GM23338 (cell line): ENCODE measurements at regions not wholly inside any gene's neighbourhood (a gene's known extent, or its start where the extent isn't known, plus 50 kb on each side); places are given as distances from the start of the nearest gene placed in this dataset.

Experiments used
- ATAC-seq: fragments of 200-7000 bp; cut with Tn5 transposase; 3 replicates; pipeline ENCODE4 v1.9.1; 2020
- DNase-seq: peaks from one replicate; pipeline ENCODE4 v3.0.0-alpha.2; 2015; ENCODE audit warnings: low spot score
- H2AFZ ChIP-seq: fragments of 200-600 bp; sonication (generic); 2 replicates; pipeline ENCODE4 v1.8.0; 2016; ENCODE audit warnings: antibody characterized with exemption, mild to moderate bottlenecking, moderate library complexity
- H3F3A ChIP-seq: fragments of 200-600 bp; sonication (generic); replicated peaks from 2 replicates; pipeline ENCODE4 v1.8.0; 2017; ENCODE audit warnings: antibody characterized with exemption, mixed run types, low read depth
- H3K27ac ChIP-seq: fragments of 200-600 bp; sonication (generic); 2 replicates; pipeline ENCODE4 v1.6.1; 2016; ENCODE audit warnings: low read depth
- H3K27me3 ChIP-seq: fragments of 200-600 bp; sonication (generic); 2 replicates; pipeline ENCODE4 v1.8.0; 2016; ENCODE audit warnings: mild to moderate bottlenecking, mixed run types, moderate library complexity; ENCODE audit not compliant: insufficient read depth
- H3K36me3 ChIP-seq: fragments of 200-600 bp; sonication (generic); 2 replicates; pipeline ENCODE4 v1.8.0; 2016; ENCODE audit warnings: mild to moderate bottlenecking; ENCODE audit not compliant: insufficient read depth
- H3K4me1 ChIP-seq: fragments of 200-600 bp; sonication (generic); 2 replicates; pipeline ENCODE4 v1.8.0; 2016; ENCODE audit warnings: mild to moderate bottlenecking, moderate library complexity; ENCODE audit not compliant: insufficient read depth
- H3K4me2 ChIP-seq: fragments of 200-600 bp; sonication (generic); 2 replicates; pipeline ENCODE4 v1.7.1; 2017; ENCODE audit warnings: mixed run types
- H3K4me3 ChIP-seq: fragments of 200-600 bp; sonication (generic); 2 replicates; pipeline ENCODE4 v1.6.1; 2016; ENCODE audit warnings: mixed run types
- H3K79me2 ChIP-seq: fragments of 200-600 bp; sonication (generic); replicated peaks from 2 replicates; pipeline ENCODE4 v1.8.0; 2017; ENCODE audit warnings: mild to moderate bottlenecking; ENCODE audit not compliant: insufficient read depth
- H3K9me2 ChIP-seq: fragments of 200-600 bp; sonication (generic); 2 replicates; pipeline ENCODE4 v1.8.0; 2017; ENCODE audit not compliant: insufficient read depth
- H4K20me1 ChIP-seq: fragments of 200-600 bp; sonication (generic); replicated peaks from 2 replicates; pipeline ENCODE4 v1.8.0; 2017; ENCODE audit warnings: mild to moderate bottlenecking; ENCODE audit not compliant: insufficient read depth
- H3K27ac Mint-ChIP-seq: 2 replicates; pipeline ENCODE4 v1.8.0; 2020; ENCODE audit warnings: inconsistent platforms, mild to moderate bottlenecking, moderate library complexity, mixed read lengths
- H3K27me3 Mint-ChIP-seq: 3 replicates; pipeline ENCODE4 v1.8.0; 2022; ENCODE audit warnings: low read depth, mild to moderate bottlenecking, moderate library complexity, mixed read lengths, inconsistent platforms; ENCODE audit not compliant: insufficient read depth, poor library complexity
- H3K36me3 Mint-ChIP-seq: 3 replicates; pipeline ENCODE4 v1.8.0; 2021; ENCODE audit warnings: low read depth, mild to moderate bottlenecking, inconsistent platforms, moderate library complexity, mixed read lengths
- H3K4me1 Mint-ChIP-seq: 3 replicates; pipeline ENCODE4 v1.8.0; 2020; ENCODE audit warnings: mild to moderate bottlenecking, inconsistent platforms, mixed read lengths
- H3K4me3 Mint-ChIP-seq: 3 replicates; pipeline ENCODE4 v1.8.0; 2021; ENCODE audit warnings: moderate library complexity, mild to moderate bottlenecking, inconsistent platforms, mixed read lengths
- H3K9me3 Mint-ChIP-seq: 3 replicates; pipeline ENCODE4 v1.8.0; 2020; ENCODE audit warnings: moderate library complexity, mild to moderate bottlenecking, inconsistent platforms, mixed read lengths
- CREB1 ChIP-seq: fragments of 250-450 bp; sonication (Bioruptor Pico); IDR thresholded peaks from 2 replicates; pipeline ENCODE4 v1.5.0; 2020; ENCODE audit warnings: low read depth, mild to moderate bottlenecking, moderate library complexity
- EZH2 ChIP-seq: fragments of 200-600 bp; sonication (generic); IDR thresholded peaks from one replicate; pipeline ENCODE4 v1.8.0; 2017; ENCODE audit warnings: antibody characterized with exemption, mild to moderate bottlenecking, low read depth; ENCODE audit not compliant: unreplicated experiment
- EZH2phosphoT487 ChIP-seq: fragments of 200-600 bp; sonication (generic); IDR thresholded peaks from one replicate; pipeline ENCODE4 v1.8.1; 2018; ENCODE audit warnings: antibody characterized with exemption; ENCODE audit not compliant: unreplicated experiment
- JUNB ChIP-seq: IDR thresholded peaks from one replicate; pipeline ENCODE4 v1.6.1; 2016; ENCODE audit warnings: antibody characterized with exemption; ENCODE audit not compliant: unreplicated experiment
- NANOG ChIP-seq: IDR thresholded peaks from 2 replicates; pipeline ENCODE4 v1.6.1; 2016; ENCODE audit warnings: antibody characterized with exemption, borderline replicate concordance
- POLR2AphosphoS5 ChIP-seq: IDR thresholded peaks from 2 replicates; pipeline ENCODE4 v1.6.1; 2016; ENCODE audit warnings: antibody characterized with exemption, low read depth
- REST ChIP-seq: IDR thresholded peaks from one replicate; pipeline ENCODE4 v1.6.1; 2018; ENCODE audit warnings: antibody characterized with exemption; ENCODE audit not compliant: unreplicated experiment
- ZNF114 ChIP-seq: fragments of 250-450 bp; sonication (Bioruptor Pico); IDR thresholded peaks from 2 replicates; pipeline ENCODE4 v1.5.0; 2020; ENCODE audit warnings: mild to moderate bottlenecking, moderate library complexity
- ZNF331 ChIP-seq: fragments of 250-450 bp; sonication (Bioruptor Pico); IDR thresholded peaks from 2 replicates; pipeline ENCODE4 v1.5.0; 2020; ENCODE audit warnings: low read depth, mild to moderate bottlenecking, moderate library complexity
- TF ChIP-seq, protein P1 (sequence below): IDR thresholded peaks from 2 replicates; pipeline ENCODE4 v1.6.1; 2016; ENCODE audit warnings: antibody characterized with exemption
- TF ChIP-seq, protein P2 (sequence below), 2 experiments: fragments of 200-600 bp in 1 of 2; sonication (generic) in 1 of 2; conservative IDR thresholded peaks; 2 replicates each; pipeline versions ENCODE4 v1.5.1 to v1.6.1; 2016 to 2017; ENCODE audit warnings: antibody characterized with exemption in 2 of 2, low read depth in 2 of 2, mild to moderate bottlenecking in 2 of 2, moderate library complexity in 1 of 2

GRCh38 chr7:109945820-109946518, 1145.0 kb upstream of the LRRN3 start:
- Histone ChIP-seq H3K27ac (no peak overlapping the region), H3K4me2 (no peak overlapping the region), H3K36me3 (peaks cover 10% of the 10 kb centered on the region; the same call in 1 of the 2 replicates), H4K20me1 (no peaks in the 10 kb centered on the region), H3K4me3 (no peak overlapping the region), H2AFZ (no peak overlapping the region), H3K79me2 (no peaks in the 10 kb centered on the region), H3F3A (no peaks in the 10 kb centered on the region), H3K27me3 (no peaks in the 10 kb centered on the region), H3K9me2 (peaks cover 15% of the 10 kb centered on the region), H3K4me1 (peaks cover 12% of the 10 kb centered on the region)
- DNase-seq (no peak), ATAC-seq (no peak)
- H3K4me3 Mint-ChIP-seq, result no peak overlapping the region
- TF ChIP-seq ZNF331 (CRISPR knock-in tag) (no peak), EZH2 (no peak), NANOG (no peak)
- TF ChIP-seq, protein P1, sequence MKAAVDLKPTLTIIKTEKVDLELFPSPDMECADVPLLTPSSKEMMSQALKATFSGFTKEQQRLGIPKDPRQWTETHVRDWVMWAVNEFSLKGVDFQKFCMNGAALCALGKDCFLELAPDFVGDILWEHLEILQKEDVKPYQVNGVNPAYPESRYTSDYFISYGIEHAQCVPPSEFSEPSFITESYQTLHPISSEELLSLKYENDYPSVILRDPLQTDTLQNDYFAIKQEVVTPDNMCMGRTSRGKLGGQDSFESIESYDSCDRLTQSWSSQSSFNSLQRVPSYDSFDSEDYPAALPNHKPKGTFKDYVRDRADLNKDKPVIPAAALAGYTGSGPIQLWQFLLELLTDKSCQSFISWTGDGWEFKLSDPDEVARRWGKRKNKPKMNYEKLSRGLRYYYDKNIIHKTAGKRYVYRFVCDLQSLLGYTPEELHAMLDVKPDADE, result no peak
- H3K4me1 Mint-ChIP-seq, result peaks cover 14% of the 10 kb centered on the region; the same call in 2 of the 3 replicates
- H3K27ac Mint-ChIP-seq, result no peak overlapping the region
- peaks cover 9% of the 10 kb centered on the region for H3K36me3 Mint-ChIP-seq
- no peaks in the 10 kb centered on the region for H3K27me3 Mint-ChIP-seq
- H3K9me3 Mint-ChIP-seq, result peaks cover 14% of the 10 kb centered on the region

- no peak overlapping the region for H3K4me2 ChIP-seq
- H3K36me3 ChIP-seq, result no peaks in the 10 kb centered on the region; the same call in 1 of the 2 replicates
- no peaks in the 10 kb centered on the region for H3K27me3 ChIP-seq
- H3K9me2 ChIP-seq, result peaks cover 28% of the 10 kb centered on the region
- peaks cover 8% of the 10 kb centered on the region; the same call in 2 of the 3 replicates for H3K4me1 Mint-ChIP-seq
- peaks cover 4% of the 10 kb centered on the region; the same call in 1 of the 3 replicates for H3K36me3 Mint-ChIP-seq
- H3K27ac Mint-ChIP-seq, result no peak overlapping the region
- no peak overlapping the region for H3K4me3 Mint-ChIP-seq
- no peak overlapping the region for H3K4me3 ChIP-seq
- ATAC-seq (no peak), DNase-seq (no peak)
- no peaks in the 10 kb centered on the region for H3K79me2 ChIP-seq
- H3K27me3 Mint-ChIP-seq, result no peaks in the 10 kb centered on the region
- peaks cover 13% of the 10 kb centered on the region for H3K4me1 ChIP-seq
- H3K27ac ChIP-seq, result no peak overlapping the region
- H3F3A ChIP-seq, result no peaks in the 10 kb centered on the region
- H3K9me3 Mint-ChIP-seq, result no peaks in the 10 kb centered on the region
- H2AFZ ChIP-seq, result peak overlapping the region; percentile 35; the same call in 1 of the 2 replicates
- no peaks in the 10 kb centered on the region for H4K20me1 ChIP-seq
- TF ChIP-seq ZNF114 (CRISPR knock-in tag), result no peak
- no peak for TF ChIP-seq REST
- no peak for TF ChIP-seq EZH2phosphoT487
- no peak for TF ChIP-seq CREB1 (CRISPR knock-in tag)
- TF ChIP-seq EZH2, result no peak
- no peak for TF ChIP-seq ZNF331 (CRISPR knock-in tag)
- no peak for TF ChIP-seq JUNB
- TF ChIP-seq, protein P2, sequence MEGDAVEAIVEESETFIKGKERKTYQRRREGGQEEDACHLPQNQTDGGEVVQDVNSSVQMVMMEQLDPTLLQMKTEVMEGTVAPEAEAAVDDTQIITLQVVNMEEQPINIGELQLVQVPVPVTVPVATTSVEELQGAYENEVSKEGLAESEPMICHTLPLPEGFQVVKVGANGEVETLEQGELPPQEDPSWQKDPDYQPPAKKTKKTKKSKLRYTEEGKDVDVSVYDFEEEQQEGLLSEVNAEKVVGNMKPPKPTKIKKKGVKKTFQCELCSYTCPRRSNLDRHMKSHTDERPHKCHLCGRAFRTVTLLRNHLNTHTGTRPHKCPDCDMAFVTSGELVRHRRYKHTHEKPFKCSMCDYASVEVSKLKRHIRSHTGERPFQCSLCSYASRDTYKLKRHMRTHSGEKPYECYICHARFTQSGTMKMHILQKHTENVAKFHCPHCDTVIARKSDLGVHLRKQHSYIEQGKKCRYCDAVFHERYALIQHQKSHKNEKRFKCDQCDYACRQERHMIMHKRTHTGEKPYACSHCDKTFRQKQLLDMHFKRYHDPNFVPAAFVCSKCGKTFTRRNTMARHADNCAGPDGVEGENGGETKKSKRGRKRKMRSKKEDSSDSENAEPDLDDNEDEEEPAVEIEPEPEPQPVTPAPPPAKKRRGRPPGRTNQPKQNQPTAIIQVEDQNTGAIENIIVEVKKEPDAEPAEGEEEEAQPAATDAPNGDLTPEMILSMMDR (conservative IDR thresholded peaks at IDR 0.05; ENCODE audit: low read depth in 2 of 2), result no peak
- no peak for TF ChIP-seq POLR2AphosphoS5
Observed at GRCh38 chr7:109950256-109950655, 1140.7 kb upstream of the LRRN3 start.
